Loucy (cell line): ENCODE measurements at regions not wholly inside any gene's neighbourhood (a gene's known extent, or its start where the extent isn't known, plus 50 kb on each side); places are given as distances from the start of the nearest gene placed in this dataset.

Source experiments
- EZH2phosphoT487 ChIP-seq: fragments of 200-600 bp; IDR thresholded peaks from 2 replicates; pipeline ENCODE4 v1.6.1; 2018; ENCODE audit warnings: antibody characterized with exemption, mild to moderate bottlenecking, moderate library complexity, borderline replicate concordance
- TF ChIP-seq, protein P1 (sequence below): fragments of 200-600 bp; sonication (generic); conservative IDR thresholded peaks from 2 replicates; pipeline ENCODE4 v1.5.1; 2014; ENCODE audit warnings: mild to moderate bottlenecking, antibody characterized with exemption, low read length

DNA sequence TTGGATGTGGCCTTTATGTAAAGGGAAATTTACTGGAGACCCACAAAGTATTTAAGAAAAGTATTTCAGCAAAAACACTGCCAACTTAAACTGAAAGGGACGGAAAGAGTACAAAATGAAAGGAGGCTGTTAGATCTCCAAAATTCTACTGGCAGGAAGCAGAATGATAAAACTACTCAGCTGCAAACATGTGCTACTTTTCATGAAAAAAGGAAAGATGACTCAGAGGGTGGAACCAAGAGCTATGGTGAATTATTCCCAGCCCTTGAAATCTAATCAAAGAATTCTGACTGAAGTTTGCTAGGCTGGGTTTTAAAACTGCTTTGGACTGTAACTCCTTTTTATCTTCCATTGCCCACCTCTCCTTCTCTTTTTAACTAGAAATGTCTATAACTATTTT is 58.6 kb upstream of the ZBED3 start:
- TF ChIP-seq, protein P1, sequence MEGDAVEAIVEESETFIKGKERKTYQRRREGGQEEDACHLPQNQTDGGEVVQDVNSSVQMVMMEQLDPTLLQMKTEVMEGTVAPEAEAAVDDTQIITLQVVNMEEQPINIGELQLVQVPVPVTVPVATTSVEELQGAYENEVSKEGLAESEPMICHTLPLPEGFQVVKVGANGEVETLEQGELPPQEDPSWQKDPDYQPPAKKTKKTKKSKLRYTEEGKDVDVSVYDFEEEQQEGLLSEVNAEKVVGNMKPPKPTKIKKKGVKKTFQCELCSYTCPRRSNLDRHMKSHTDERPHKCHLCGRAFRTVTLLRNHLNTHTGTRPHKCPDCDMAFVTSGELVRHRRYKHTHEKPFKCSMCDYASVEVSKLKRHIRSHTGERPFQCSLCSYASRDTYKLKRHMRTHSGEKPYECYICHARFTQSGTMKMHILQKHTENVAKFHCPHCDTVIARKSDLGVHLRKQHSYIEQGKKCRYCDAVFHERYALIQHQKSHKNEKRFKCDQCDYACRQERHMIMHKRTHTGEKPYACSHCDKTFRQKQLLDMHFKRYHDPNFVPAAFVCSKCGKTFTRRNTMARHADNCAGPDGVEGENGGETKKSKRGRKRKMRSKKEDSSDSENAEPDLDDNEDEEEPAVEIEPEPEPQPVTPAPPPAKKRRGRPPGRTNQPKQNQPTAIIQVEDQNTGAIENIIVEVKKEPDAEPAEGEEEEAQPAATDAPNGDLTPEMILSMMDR: no peak
- no peak for TF ChIP-seq EZH2phosphoT487
